Calu3 (cell line): ENCODE measurements at regions not wholly inside any gene's neighbourhood (a gene's known extent, or its start where the extent isn't known, plus 50 kb on each side); places are given as distances from the start of the nearest gene placed in this dataset.

Source experiments
- BruUV-seq: library from RNA; stranded (reverse); fragments of 400-500 nt; replicated peaks from 2 replicates; lab custom pipeline; 2021; lab: Mats Ljungman, UMichigan
- CTCF ChIA-PET: fragments of 300-600 bp; sonication (Branson Sonifier 250); formaldehyde crosslinking; loops from one replicate; lab custom pipeline; 2022; ENCODE audit warnings: antibody characterized with exemption; lab: Charles Lee
- DNase-seq: peaks from one replicate; pipeline ENCODE4 v3.0.0; 2022
- H3K27ac Mint-ChIP-seq: one replicate; pipeline ENCODE4 v1.8.0; 2022; ENCODE audit warnings: mixed read lengths; ENCODE audit not compliant: unreplicated experiment
- H3K27me3 Mint-ChIP-seq: one replicate; pipeline ENCODE4 v1.8.0; 2022; ENCODE audit warnings: mixed read lengths; ENCODE audit not compliant: unreplicated experiment
- H3K36me3 Mint-ChIP-seq: one replicate; pipeline ENCODE4 v1.8.0; 2022; ENCODE audit warnings: mild to moderate bottlenecking, moderate library complexity, mixed read lengths; ENCODE audit not compliant: insufficient read depth, unreplicated experiment
- H3K4me1 Mint-ChIP-seq: one replicate; pipeline ENCODE4 v1.8.0; 2022; ENCODE audit warnings: mild to moderate bottlenecking, low read depth, mixed read lengths; ENCODE audit not compliant: unreplicated experiment
- H3K4me3 Mint-ChIP-seq: one replicate; pipeline ENCODE4 v1.8.0; 2022; ENCODE audit warnings: mild to moderate bottlenecking, low read depth, moderate library complexity, mixed read lengths; ENCODE audit not compliant: unreplicated experiment
- H3K9me3 Mint-ChIP-seq: one replicate; pipeline ENCODE4 v1.8.0; 2022; ENCODE audit warnings: low read depth, mixed read lengths; ENCODE audit not compliant: unreplicated experiment
- intact Hi-C: fragments of 100-400 bp; cut with micrococcal nuclease; formaldehyde crosslinking; loops from one replicate; pipeline ENCODE4 v1.10.0; 2022; ENCODE audit not compliant: unreplicated experiment
- TF ChIP-seq, protein P1 (sequence below): fragments of 200-600 bp; IDR thresholded peaks from one replicate; pipeline ENCODE4 v1.8.0; 2022; ENCODE audit warnings: antibody characterized with exemption; ENCODE audit not compliant: unreplicated experiment

DNA sequence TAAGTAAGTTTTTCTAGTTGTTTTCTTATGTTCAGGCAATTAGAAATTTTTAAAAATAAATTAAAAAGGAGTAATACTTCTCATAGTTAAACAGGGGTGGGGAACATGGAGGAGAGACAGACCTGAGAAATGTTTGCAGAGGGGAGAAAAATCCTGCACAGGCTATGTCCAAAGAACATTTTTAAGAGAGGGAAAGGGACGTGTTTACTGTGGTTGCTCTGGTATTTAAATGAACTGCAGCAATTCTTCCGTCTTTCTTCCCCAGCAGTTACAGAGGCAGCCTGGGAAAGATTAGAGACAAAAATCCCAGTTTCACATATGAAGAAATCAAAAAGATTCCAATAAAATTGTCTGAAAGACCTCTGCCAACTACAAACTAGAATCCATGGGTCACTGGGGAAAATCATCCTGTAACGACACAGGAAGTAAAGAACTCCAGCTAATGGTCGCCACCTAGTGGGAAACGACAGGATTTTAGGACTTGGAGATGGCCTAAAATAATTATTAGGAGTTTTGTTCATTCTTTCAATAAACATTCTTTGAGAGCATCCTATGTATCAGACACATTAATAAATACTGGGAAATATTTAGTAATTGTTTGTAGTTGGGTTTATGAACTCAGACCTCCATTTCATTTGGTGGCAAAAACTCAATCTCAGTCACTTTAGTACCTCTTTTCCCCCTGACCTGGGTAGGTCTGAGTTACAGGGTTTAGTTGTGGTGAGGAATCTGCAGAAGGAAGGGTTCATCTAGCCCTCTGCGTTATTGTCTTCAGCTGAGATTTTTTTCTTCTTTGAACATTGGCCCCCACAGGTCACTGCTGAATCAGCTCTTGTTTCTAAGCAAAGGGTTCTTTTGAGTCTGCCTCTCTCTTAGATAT is 69.9 kb upstream of the GOLIM4 start:
- Mint-ChIP-seq H3K9me3 (no peaks in the 10 kb centered on the region), H3K27me3 (no peaks in the 10 kb centered on the region), H3K36me3 (no peaks in the 10 kb centered on the region), H3K4me3 (no peak overlapping the region), H3K27ac (no peak overlapping the region), H3K4me1 (no peaks in the 10 kb centered on the region)
- peak; percentile 73 for DNase-seq
- BruUV-seq = no TSS peak
- CTCF ChIA-PET = interaction anchor here (0.7 to 2.7 kb wide), 7 partner anchors 69 to 225 kb away, joined by 3 to 18 read pairs (median 4); no protein-coding TSS in a partner anchor
- intact Hi-C loops = loop anchor here (1.0 to 5.0 kb wide), 3 partner anchors 71 to 238 kb away; partner anchors contain the start of gene GOLIM4
- TF ChIP-seq, protein P1, sequence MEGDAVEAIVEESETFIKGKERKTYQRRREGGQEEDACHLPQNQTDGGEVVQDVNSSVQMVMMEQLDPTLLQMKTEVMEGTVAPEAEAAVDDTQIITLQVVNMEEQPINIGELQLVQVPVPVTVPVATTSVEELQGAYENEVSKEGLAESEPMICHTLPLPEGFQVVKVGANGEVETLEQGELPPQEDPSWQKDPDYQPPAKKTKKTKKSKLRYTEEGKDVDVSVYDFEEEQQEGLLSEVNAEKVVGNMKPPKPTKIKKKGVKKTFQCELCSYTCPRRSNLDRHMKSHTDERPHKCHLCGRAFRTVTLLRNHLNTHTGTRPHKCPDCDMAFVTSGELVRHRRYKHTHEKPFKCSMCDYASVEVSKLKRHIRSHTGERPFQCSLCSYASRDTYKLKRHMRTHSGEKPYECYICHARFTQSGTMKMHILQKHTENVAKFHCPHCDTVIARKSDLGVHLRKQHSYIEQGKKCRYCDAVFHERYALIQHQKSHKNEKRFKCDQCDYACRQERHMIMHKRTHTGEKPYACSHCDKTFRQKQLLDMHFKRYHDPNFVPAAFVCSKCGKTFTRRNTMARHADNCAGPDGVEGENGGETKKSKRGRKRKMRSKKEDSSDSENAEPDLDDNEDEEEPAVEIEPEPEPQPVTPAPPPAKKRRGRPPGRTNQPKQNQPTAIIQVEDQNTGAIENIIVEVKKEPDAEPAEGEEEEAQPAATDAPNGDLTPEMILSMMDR = peak; percentile 86

DNA sequence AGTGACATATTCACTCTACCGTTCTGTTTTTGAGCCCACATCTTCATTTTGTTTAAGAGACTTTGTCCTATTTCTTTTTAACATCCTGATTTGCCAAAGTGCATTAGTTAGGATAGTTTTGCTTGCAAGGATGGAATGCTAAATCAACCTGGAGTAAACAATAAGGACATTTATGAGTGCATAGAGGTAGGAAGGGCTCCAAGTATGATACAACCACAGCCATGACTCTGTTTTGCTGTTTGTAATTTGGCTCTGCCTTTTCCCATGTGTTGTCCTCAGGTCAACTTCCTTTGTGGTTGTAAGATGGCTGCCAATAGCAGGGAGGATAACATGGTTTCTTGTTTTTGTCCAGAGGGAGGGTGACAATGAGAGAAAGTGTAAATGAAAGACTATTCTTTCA is 66.4 kb upstream of the GOLIM4 start:
- Mint-ChIP-seq H3K4me3 (no peak overlapping the region), H3K27ac (no peak overlapping the region), H3K9me3 (no peaks in the 10 kb centered on the region), H3K4me1 (no peaks in the 10 kb centered on the region), H3K36me3 (no peaks in the 10 kb centered on the region), H3K27me3 (peaks cover 17% of the 10 kb centered on the region)
- CTCF ChIA-PET = no interaction called here
- BruUV-seq = no TSS peak
- TF ChIP-seq, protein P1 = no peak
- intact Hi-C loops = no loop called here
- DNase-seq = no peak

DNA sequence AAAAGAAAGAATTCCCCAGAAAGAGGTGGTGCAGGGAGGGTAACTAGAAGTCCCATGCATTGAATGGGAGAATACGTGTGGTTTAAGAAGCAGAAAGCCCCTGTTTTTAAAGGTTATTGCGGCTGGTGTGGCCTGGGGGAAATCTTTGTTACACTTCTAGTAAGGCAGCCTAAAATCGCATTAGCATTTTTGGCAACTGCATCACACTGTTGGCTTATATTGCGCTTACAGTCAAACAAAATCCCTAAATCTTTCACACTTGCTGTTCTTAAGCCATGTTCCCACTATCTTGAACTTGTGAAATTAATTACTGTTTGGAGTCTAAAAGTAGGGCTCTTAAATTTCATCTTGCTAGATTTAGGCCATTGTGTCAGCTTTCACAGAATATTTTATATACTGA is 66.0 kb upstream of the GOLIM4 start:
- TF ChIP-seq, protein P1 = no peak
- Mint-ChIP-seq H3K36me3 (no peaks in the 10 kb centered on the region), H3K9me3 (no peaks in the 10 kb centered on the region), H3K4me1 (no peaks in the 10 kb centered on the region), H3K27me3 (peaks cover 17% of the 10 kb centered on the region), H3K4me3 (no peak overlapping the region), H3K27ac (no peak overlapping the region)
- intact Hi-C loops = no loop called here
- CTCF ChIA-PET = no interaction called here
- no peak for DNase-seq
- no TSS peak for BruUV-seq

DNA sequence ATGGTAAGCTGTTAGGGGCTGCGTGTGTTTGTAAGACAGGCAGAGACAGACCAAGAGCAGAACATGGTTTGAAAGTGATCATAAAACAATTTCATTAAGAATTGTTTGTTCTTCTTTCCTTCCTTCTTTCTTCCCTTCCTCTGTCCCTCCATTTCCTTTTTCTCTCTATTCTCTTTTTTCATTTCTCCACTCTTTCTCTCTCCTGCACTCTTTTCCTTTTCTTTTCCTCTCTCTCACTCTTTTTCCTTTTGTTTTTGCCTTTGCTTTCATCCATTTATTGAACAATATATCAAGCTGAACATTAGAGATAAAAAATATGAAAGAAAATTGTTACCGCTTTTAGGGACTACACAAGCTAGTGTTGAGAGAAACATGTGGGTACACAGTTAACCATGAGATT is 62.2 kb upstream of the GOLIM4 start:
- intact Hi-C loops = no loop called here
- no peak for DNase-seq
- Mint-ChIP-seq H3K4me3 (no peak overlapping the region), H3K9me3 (no peaks in the 10 kb centered on the region), H3K36me3 (no peaks in the 10 kb centered on the region), H3K27ac (no peak overlapping the region), H3K4me1 (no peaks in the 10 kb centered on the region), H3K27me3 (peaks cover 17% of the 10 kb centered on the region)
- TF ChIP-seq, protein P1 = no peak
- CTCF ChIA-PET = interaction anchor here (0.6 to 0.7 kb wide), 3 partner anchors 110 to 254 kb away, joined by 3 to 4 read pairs (median 4); no protein-coding TSS in a partner anchor
- BruUV-seq = no TSS peak
